ENCODE measurements at regions not wholly inside any gene's neighbourhood (a gene's known extent, or its start where the extent isn't known, plus 50 kb on each side); places are given as distances from the start of the nearest gene placed in this dataset.
"Not testable (repeated sequence)": the region's sequence is repeated elsewhere in the genome, so short reads cannot be mapped to it uniquely, and the experiment has no call there.

DNA sequence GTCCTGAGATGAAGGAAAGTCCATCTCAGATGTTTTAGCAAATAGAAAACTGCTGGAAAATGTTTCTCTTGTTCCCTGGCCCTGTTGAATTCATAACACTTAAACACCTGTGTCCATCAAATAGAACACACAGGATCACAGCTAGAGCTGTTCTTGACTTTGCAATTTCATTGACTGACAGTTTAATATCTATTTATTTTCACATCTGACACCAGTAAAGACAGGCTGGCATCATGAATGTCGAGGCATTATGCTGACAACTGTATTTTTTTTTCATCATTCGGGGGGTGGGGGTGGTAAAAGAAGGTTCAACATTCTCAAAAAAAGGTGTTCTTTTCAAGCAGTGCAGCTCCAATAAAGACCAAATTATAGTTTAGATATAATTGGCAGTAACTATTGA, 591.2 kb upstream of the PTBP2 start:
- no peaks in the 10 kb centered on the region for H3K36me3 ChIP-seq (ENCODE audit: control insufficient read depth, insufficient read depth, low read length)
- no peaks in the 10 kb centered on the region for H3K27me3 ChIP-seq (ENCODE audit: control insufficient read depth, insufficient read depth, low read length)
- DNase-seq (ENCODE audit: low read depth), result no peak
- H3K4me3 ChIP-seq (ENCODE audit: low read depth, low read length), result no peak overlapping the region
- TF ChIP-seq, protein P1, sequence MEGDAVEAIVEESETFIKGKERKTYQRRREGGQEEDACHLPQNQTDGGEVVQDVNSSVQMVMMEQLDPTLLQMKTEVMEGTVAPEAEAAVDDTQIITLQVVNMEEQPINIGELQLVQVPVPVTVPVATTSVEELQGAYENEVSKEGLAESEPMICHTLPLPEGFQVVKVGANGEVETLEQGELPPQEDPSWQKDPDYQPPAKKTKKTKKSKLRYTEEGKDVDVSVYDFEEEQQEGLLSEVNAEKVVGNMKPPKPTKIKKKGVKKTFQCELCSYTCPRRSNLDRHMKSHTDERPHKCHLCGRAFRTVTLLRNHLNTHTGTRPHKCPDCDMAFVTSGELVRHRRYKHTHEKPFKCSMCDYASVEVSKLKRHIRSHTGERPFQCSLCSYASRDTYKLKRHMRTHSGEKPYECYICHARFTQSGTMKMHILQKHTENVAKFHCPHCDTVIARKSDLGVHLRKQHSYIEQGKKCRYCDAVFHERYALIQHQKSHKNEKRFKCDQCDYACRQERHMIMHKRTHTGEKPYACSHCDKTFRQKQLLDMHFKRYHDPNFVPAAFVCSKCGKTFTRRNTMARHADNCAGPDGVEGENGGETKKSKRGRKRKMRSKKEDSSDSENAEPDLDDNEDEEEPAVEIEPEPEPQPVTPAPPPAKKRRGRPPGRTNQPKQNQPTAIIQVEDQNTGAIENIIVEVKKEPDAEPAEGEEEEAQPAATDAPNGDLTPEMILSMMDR (IDR thresholded peaks at IDR 0.05; ENCODE audit: insufficient read depth, low read length, poor library complexity, severe bottlenecking), result no peak

DNA sequence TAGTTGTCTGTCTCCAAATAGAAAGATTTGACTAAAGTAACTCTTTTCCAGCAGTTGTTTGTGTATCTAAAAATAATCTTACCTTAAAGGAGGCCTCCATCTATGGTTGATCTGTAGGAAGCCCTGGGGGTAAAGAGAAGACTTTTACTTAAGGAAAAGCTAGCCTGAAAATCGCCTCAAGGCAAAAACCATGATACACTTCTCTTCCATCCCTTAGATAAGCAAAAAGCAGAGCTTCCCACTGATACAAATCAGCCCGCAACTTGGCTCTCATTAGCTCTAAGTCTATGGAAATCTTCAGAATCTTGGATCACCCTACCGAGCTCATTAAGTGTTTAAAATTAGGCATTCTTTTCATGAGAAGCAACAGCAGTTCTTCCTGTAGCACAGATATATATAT, 576.9 kb upstream of the PTBP2 start:
- TF ChIP-seq, protein P1 (IDR thresholded peaks at IDR 0.05; ENCODE audit: insufficient read depth, low read length, poor library complexity, severe bottlenecking), result no peak
- Histone ChIP-seq H3K36me3 (ENCODE audit: control insufficient read depth, insufficient read depth, low read length) (no peaks in the 10 kb centered on the region), H3K27me3 (ENCODE audit: control insufficient read depth, insufficient read depth, low read length) (no peaks in the 10 kb centered on the region), H3K4me3 (ENCODE audit: low read depth, low read length) (no peak overlapping the region)
- no peak for DNase-seq (ENCODE audit: low read depth)

DNA sequence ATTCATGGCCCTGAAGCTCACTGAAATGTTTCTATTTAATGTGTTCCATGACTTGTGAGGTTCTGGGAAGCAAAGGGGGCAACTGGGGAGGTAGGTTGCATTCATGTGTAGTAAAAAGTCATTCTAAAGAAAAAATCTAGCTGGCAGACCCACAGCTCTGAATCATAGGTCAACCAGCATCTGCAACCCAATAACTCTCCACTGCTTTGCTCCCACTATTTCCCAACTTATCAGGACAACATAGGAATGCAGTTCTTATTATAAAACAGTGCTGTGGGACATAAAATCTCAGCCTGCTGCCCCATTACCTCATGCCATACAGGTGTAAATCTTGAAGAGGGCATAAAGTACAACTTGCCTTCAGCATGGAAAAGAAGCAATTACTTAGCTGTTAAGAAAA, 576.1 kb upstream of the PTBP2 start:
- no peak overlapping the region for H3K4me3 ChIP-seq (ENCODE audit: low read depth, low read length)

DNA sequence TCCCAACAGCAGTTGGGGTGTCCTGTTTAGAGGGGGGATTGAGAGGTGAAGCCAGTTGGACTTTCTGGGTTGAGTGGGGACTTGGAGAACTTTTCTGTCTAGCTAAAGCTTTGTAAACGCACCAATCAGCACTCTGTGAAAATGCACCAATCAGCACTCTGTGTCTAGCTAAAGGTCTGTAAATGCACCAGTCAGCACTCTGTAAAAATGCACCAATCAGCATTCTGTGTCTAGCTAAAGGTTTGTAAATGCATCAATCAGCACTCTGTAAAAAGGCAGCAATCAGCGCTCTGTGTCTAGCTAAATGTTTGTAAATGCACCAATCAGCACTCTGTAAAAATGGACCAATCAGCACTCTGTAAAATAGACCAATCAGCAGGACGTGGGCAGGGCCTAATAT, 568.6 kb upstream of the PTBP2 start:
- not testable (repeated sequence) for H3K4me3 ChIP-seq (ENCODE audit: low read depth, low read length); H3K36me3 ChIP-seq (ENCODE audit: control insufficient read depth, insufficient read depth, low read length); H3K27me3 ChIP-seq (ENCODE audit: control insufficient read depth, insufficient read depth, low read length); DNase-seq (ENCODE audit: low read depth)

More for the DNA sequence above, 576.1 kb upstream of the PTBP2 start:
- Histone ChIP-seq H3K27me3 (ENCODE audit: control insufficient read depth, insufficient read depth, low read length) (no peaks in the 10 kb centered on the region), H3K36me3 (ENCODE audit: control insufficient read depth, insufficient read depth, low read length) (no peaks in the 10 kb centered on the region)
- no peak for DNase-seq (ENCODE audit: low read depth)
- TF ChIP-seq, protein P1 (IDR thresholded peaks at IDR 0.05; ENCODE audit: insufficient read depth, low read length, poor library complexity, severe bottlenecking), result no peak

DNA sequence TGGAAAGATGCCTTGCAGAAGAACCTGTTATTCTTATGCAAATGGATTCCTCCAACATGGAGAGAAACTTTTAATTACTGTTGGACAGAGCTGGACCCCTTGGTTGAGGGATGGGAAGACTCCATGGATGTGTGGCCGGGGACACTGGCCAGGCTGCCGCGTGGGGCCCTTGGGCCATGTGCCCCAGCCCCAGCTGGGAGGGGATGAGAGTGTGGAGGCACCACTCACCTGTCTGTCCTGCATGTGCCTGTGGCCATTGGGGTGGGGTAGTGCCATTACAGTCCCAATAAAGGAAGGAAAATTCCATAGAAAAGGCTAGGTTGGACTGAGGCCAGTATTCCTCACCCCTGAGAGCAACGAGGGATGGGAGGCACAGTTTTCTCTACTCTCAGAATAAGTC, 564.5 kb upstream of the PTBP2 start:
- TF ChIP-seq, protein P1 (IDR thresholded peaks at IDR 0.05; ENCODE audit: insufficient read depth, low read length, poor library complexity, severe bottlenecking), result no peak
- no peak for DNase-seq (ENCODE audit: low read depth)
- Histone ChIP-seq H3K36me3 (ENCODE audit: control insufficient read depth, insufficient read depth, low read length) (no peaks in the 10 kb centered on the region), H3K27me3 (ENCODE audit: control insufficient read depth, insufficient read depth, low read length) (no peaks in the 10 kb centered on the region), H3K4me3 (ENCODE audit: low read depth, low read length) (no peak overlapping the region)

DNA sequence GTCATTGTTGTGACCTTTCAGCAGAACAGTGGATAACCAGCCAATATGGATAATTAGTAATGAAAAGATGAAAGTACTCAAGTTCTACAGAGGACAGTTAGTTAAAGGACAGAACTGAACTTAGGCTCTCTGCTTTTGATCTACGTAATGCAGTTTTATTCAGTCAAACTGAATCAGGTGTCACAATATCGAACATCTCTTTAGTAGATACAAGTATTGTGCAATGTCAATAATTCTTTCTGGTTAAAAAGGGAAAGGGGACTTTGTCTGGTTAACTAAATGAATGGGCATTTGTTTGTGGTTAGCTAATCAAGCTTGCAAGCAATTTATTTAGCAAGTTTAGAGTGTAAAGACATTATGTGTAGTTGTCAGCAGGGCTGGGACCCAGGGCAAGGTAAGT, 562.2 kb upstream of the PTBP2 start:
- Histone ChIP-seq H3K36me3 (ENCODE audit: control insufficient read depth, insufficient read depth, low read length) (no peaks in the 10 kb centered on the region), H3K27me3 (ENCODE audit: control insufficient read depth, insufficient read depth, low read length) (no peaks in the 10 kb centered on the region), H3K4me3 (ENCODE audit: low read depth, low read length) (no peak overlapping the region)
- TF ChIP-seq, protein P1 (IDR thresholded peaks at IDR 0.05; ENCODE audit: insufficient read depth, low read length, poor library complexity, severe bottlenecking), result no peak
- DNase-seq (ENCODE audit: low read depth), result no peak
